ENCODE measurements at regions not wholly inside any gene's neighbourhood (a gene's known extent, or its start where the extent isn't known, plus 50 kb on each side); places are given as distances from the start of the nearest gene placed in this dataset.

DNA sequence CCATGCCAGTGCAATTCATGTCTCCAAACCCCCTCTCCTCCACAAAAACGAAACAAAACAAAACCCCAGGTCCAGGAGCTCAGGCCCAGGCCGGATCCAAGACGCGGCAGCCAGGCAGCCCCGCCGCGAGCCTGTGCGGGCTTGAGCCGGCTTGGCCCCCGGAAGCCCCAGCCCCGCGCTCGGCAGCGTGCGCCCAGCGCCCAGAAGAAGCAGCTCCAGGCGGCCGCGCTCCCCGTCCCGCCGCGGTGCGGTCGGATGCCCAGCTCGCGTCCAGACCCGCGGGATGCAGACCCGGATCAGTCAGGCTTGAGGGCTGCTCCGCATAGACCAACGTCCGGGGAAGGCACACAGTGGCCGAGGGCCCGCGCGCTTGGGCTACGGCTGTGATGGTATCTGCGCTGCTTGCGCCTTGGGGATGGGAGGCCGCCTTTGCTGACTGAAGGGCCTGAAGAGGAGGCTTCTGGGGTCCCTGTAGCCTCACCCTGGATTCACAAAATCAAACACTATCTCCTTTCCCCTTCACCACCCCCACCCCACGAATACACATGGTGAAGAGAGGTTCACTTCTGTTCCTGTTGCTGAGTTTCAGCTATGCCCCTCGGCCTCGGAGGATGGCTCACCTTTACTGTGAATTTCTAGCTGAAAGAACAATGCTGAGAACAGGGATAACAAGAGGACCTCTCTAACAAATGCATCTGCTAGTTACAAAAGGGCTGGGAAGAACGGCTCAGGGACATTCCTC is 79.9 kb upstream of the EN2 start:
- H3K9me3 ChIP-seq (ENCODE audit: control insufficient read depth in 5 of 5, low read length in 5 of 5), result no peaks in the 10 kb centered on the region
- H3K27me3 ChIP-seq (ENCODE audit: control insufficient read depth in 5 of 5, insufficient read depth in 4 of 5, low read length in 5 of 5), result peaks cover 74 to 98% (median 88%) of the 10 kb centered on the region in 5 donors
- H3K4me1 ChIP-seq (ENCODE audit: control insufficient read depth in 5 of 5, insufficient read depth in 5 of 5, low read length in 5 of 5), result peaks cover 3 to 62% (median 55%) of the 10 kb centered on the region in 5 donors
- H3K36me3 ChIP-seq (ENCODE audit: control insufficient read depth in 5 of 5, insufficient read depth in 5 of 5, low read length in 5 of 5), result no peaks in the 10 kb centered on the region
- H3K9ac ChIP-seq (ENCODE audit: low read length in 5 of 5), result no peak overlapping the region
- peak overlapping the region in 3 of 5 donors; percentile 44 to 48 (median 48) for H3K4me3 ChIP-seq (ENCODE audit: low read depth in 1 of 5, low read length in 5 of 5)
- no peak overlapping the region for H3K27ac ChIP-seq (ENCODE audit: low read depth, low read length)

- Histone ChIP-seq H3K4me3 (ENCODE audit: low read depth in 1 of 5, low read length in 5 of 5) (no peak overlapping the region), H3K36me3 (ENCODE audit: control insufficient read depth in 5 of 5, insufficient read depth in 5 of 5, low read length in 5 of 5) (no peaks in the 10 kb centered on the region), H3K4me1 (ENCODE audit: control insufficient read depth in 5 of 5, insufficient read depth in 5 of 5, low read length in 5 of 5) (peaks cover 2 to 56% (median 50%) of the 10 kb centered on the region in 5 donors), H3K27me3 (ENCODE audit: control insufficient read depth in 5 of 5, insufficient read depth in 4 of 5, low read length in 5 of 5) (peaks cover 70 to 98% (median 88%) of the 10 kb centered on the region in 5 donors), H3K27ac (ENCODE audit: low read depth, low read length) (no peak overlapping the region), H3K9me3 (ENCODE audit: control insufficient read depth in 5 of 5, low read length in 5 of 5) (no peaks in the 10 kb centered on the region), H3K9ac (ENCODE audit: low read length in 5 of 5) (no peak overlapping the region)
Observed at GRCh38 chr7:155378580-155378934, 79.4 kb upstream of the EN2 start.

DNA sequence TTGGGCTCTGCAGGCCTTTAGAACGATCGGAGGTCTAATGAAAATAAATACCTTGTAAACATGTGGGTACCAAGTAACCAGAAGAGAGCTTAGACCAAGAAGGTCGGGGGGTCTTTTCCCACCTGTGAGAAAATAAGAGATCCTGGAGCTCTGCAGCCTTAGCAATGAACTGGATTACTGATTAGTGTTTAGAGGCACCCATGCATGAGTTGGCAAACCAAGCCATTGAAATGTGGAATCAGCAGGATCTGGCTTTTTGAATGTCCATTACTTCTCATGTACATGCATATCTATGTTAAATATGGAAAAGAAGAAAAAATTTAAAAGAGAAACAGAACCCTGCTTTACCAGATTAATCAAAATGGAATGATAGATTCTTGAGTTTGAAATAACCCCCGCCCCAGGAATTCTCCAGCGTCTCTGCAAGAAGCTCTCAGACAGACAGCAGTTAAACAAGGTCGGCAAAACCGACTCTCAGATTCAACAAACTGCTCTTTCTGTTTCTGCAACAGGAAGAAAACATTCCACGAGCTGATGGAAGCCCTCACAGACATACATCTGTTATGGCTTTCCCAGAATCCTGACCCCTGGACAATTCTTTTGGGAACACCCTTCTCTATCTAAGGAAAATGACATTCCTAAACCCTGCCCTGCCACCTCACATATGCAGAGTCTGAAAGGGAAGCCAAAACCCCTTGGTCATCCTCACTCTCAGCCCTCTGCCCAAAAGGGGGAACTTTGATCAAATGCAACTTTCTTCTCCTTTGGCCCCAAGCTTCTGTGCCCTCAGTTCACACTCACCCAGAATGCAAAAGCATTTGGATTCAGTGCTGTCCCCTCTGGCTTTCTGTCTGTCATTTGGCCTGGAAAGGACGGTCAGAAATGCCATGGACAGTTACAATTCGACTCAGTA is 78.7 kb upstream of the EN2 start:
- Histone ChIP-seq H3K9me3 (ENCODE audit: control insufficient read depth in 5 of 5, low read length in 5 of 5) (no peaks in the 10 kb centered on the region), H3K4me1 (ENCODE audit: control insufficient read depth in 5 of 5, insufficient read depth in 5 of 5, low read length in 5 of 5) (peaks cover 1 to 50% (median 43%) of the 10 kb centered on the region in 5 donors), H3K27ac (ENCODE audit: low read depth, low read length) (no peak overlapping the region), H3K36me3 (ENCODE audit: control insufficient read depth in 5 of 5, insufficient read depth in 5 of 5, low read length in 5 of 5) (no peaks in the 10 kb centered on the region), H3K4me3 (ENCODE audit: low read depth in 1 of 5, low read length in 5 of 5) (no peak overlapping the region), H3K9ac (ENCODE audit: low read length in 5 of 5) (no peak overlapping the region), H3K27me3 (ENCODE audit: control insufficient read depth in 5 of 5, insufficient read depth in 4 of 5, low read length in 5 of 5) (peaks cover 71 to 98% (median 90%) of the 10 kb centered on the region in 5 donors)

- no peaks in the 10 kb centered on the region for H3K36me3 ChIP-seq (ENCODE audit: control insufficient read depth in 5 of 5, insufficient read depth in 5 of 5, low read length in 5 of 5)
- peaks cover 1 to 39% (median 32%) of the 10 kb centered on the region in 5 donors for H3K4me1 ChIP-seq (ENCODE audit: control insufficient read depth in 5 of 5, insufficient read depth in 5 of 5, low read length in 5 of 5)
- no peak overlapping the region for H3K4me3 ChIP-seq (ENCODE audit: low read depth in 1 of 5, low read length in 5 of 5)
- H3K27me3 ChIP-seq (ENCODE audit: control insufficient read depth in 5 of 5, insufficient read depth in 4 of 5, low read length in 5 of 5), result peaks cover 66 to 96% (median 86%) of the 10 kb centered on the region in 5 donors
- no peak overlapping the region for H3K9ac ChIP-seq (ENCODE audit: low read length in 5 of 5)
- no peaks in the 10 kb centered on the region for H3K9me3 ChIP-seq (ENCODE audit: control insufficient read depth in 5 of 5, low read length in 5 of 5)
- H3K27ac ChIP-seq (ENCODE audit: low read depth, low read length), result no peak overlapping the region
Observed at GRCh38 chr7:155380221-155380861, 77.6 kb upstream of the EN2 start.

DNA sequence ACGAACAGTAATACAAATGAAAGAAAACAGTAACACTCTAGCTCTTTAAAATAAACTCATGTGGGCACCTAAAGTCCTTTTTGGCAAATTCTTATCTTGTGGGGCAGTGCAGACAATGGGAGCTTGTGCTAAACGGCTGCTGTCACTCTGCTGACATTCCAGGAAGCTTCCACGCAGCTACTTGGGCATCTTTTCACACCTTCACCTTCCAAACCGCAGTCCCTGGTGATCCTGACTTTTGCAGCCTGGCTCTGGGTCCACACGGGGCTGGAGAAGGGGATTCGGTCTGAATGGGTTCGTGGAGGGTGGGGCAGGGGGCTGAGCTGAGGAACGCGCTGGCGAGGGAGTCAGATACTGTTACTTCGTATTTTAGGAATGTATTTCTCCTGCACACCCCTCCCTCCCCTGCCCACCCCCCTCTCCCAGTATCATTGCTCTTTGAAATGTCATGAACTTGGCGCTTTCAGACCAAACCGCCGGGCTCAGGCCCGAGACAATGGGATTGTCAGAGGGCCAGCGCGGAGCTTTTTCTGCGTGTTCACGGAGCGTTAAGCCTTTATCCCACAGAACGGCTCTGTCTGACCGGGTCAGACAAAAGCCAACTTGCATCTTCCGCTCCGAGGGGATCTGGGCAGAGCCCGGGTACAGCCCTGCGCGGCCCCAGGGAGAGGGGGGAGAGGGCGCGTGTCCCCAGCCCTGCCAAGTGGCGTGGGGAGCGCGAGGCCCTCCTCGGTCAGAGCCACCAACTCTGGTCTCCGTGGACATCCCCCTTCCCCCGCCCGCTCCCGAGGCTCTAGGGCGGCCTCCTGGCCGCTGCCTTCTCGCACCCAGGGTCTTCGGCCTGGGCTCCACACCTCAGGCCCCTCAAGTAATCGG is 76.7 kb upstream of the EN2 start:
- H3K36me3 ChIP-seq (ENCODE audit: control insufficient read depth in 5 of 5, insufficient read depth in 5 of 5, low read length in 5 of 5), result no peaks in the 10 kb centered on the region
- H3K27me3 ChIP-seq (ENCODE audit: control insufficient read depth in 5 of 5, insufficient read depth in 4 of 5, low read length in 5 of 5), result peaks cover 65 to 92% (median 83%) of the 10 kb centered on the region in 5 donors
- peak overlapping the region in 4 of 5 donors; percentile 29 to 65 (median 55) for H3K4me3 ChIP-seq (ENCODE audit: low read depth in 1 of 5, low read length in 5 of 5)
- H3K9me3 ChIP-seq (ENCODE audit: control insufficient read depth in 5 of 5, low read length in 5 of 5), result no peaks in the 10 kb centered on the region
- peaks cover 0 to 32% (median 25%) of the 10 kb centered on the region in 5 donors for H3K4me1 ChIP-seq (ENCODE audit: control insufficient read depth in 5 of 5, insufficient read depth in 5 of 5, low read length in 5 of 5)
- H3K9ac ChIP-seq (ENCODE audit: low read length in 5 of 5), result no peak overlapping the region
- H3K27ac ChIP-seq (ENCODE audit: low read depth, low read length), result no peak overlapping the region

- Histone ChIP-seq H3K4me3 (ENCODE audit: low read depth in 1 of 5, low read length in 5 of 5) (peak overlapping the region in 4 of 5 donors; percentile 29 to 65 (median 55)), H3K27me3 (ENCODE audit: control insufficient read depth in 5 of 5, insufficient read depth in 4 of 5, low read length in 5 of 5) (peaks cover 67 to 92% (median 88%) of the 10 kb centered on the region in 5 donors), H3K9me3 (ENCODE audit: control insufficient read depth in 5 of 5, low read length in 5 of 5) (no peaks in the 10 kb centered on the region), H3K36me3 (ENCODE audit: control insufficient read depth in 5 of 5, insufficient read depth in 5 of 5, low read length in 5 of 5) (no peaks in the 10 kb centered on the region), H3K9ac (ENCODE audit: low read length in 5 of 5) (no peak overlapping the region), H3K4me1 (ENCODE audit: control insufficient read depth in 5 of 5, insufficient read depth in 5 of 5, low read length in 5 of 5) (peaks cover 0 to 32% (median 25%) of the 10 kb centered on the region in 5 donors), H3K27ac (ENCODE audit: low read depth, low read length) (no peak overlapping the region)
Observed at GRCh38 chr7:155381852-155382801, 75.8 kb upstream of the EN2 start.

GRCh38 chr7:155382802-155383171 is 75.1 kb upstream of the EN2 start:
- Histone ChIP-seq H3K9ac (ENCODE audit: low read length in 5 of 5) (no peak overlapping the region), H3K27me3 (ENCODE audit: control insufficient read depth in 5 of 5, insufficient read depth in 4 of 5, low read length in 5 of 5) (peaks cover 63 to 91% (median 87%) of the 10 kb centered on the region in 5 donors)

GRCh38 chr7:155383756-155384491 is 74.0 kb upstream of the EN2 start:
- Histone ChIP-seq H3K4me1 (ENCODE audit: control insufficient read depth in 5 of 5, insufficient read depth in 5 of 5, low read length in 5 of 5) (peaks cover 0 to 21% (median 13%) of the 10 kb centered on the region in 5 donors), H3K9ac (ENCODE audit: low read length in 5 of 5) (no peak overlapping the region), H3K27ac (ENCODE audit: low read depth, low read length) (no peak overlapping the region), H3K9me3 (ENCODE audit: control insufficient read depth in 5 of 5, low read length in 5 of 5) (no peaks in the 10 kb centered on the region), H3K4me3 (ENCODE audit: low read depth in 1 of 5, low read length in 5 of 5) (no peak overlapping the region), H3K27me3 (ENCODE audit: control insufficient read depth in 5 of 5, insufficient read depth in 4 of 5, low read length in 5 of 5) (peaks cover 61 to 91% (median 84%) of the 10 kb centered on the region in 5 donors), H3K36me3 (ENCODE audit: control insufficient read depth in 5 of 5, insufficient read depth in 5 of 5, low read length in 5 of 5) (no peaks in the 10 kb centered on the region)

More at GRCh38 chr7:155382802-155383171, 75.1 kb upstream of the EN2 start:
- Histone ChIP-seq H3K9me3 (ENCODE audit: control insufficient read depth in 5 of 5, low read length in 5 of 5) (no peaks in the 10 kb centered on the region), H3K4me3 (ENCODE audit: low read depth in 1 of 5, low read length in 5 of 5) (no peak overlapping the region), H3K27ac (ENCODE audit: low read depth, low read length) (no peak overlapping the region), H3K36me3 (ENCODE audit: control insufficient read depth in 5 of 5, insufficient read depth in 5 of 5, low read length in 5 of 5) (no peaks in the 10 kb centered on the region), H3K4me1 (ENCODE audit: control insufficient read depth in 5 of 5, insufficient read depth in 5 of 5, low read length in 5 of 5) (peaks cover 0 to 28% (median 19%) of the 10 kb centered on the region in 5 donors)
